Loucy (cell line): ENCODE measurements at regions not wholly inside any gene's neighbourhood (a gene's known extent, or its start where the extent isn't known, plus 50 kb on each side); places are given as distances from the start of the nearest gene placed in this dataset.

Experiments
- H2AFZ ChIP-seq: fragments of 200-600 bp; sonication (generic); 2 replicates; pipeline ENCODE4 v1.6.0; 2016; ENCODE audit warnings: antibody characterized with exemption, mild to moderate bottlenecking, low read length, moderate library complexity
- H3F3A ChIP-seq: fragments of 200-600 bp; 2 replicates; pipeline ENCODE4 v1.6.0; 2016; ENCODE audit warnings: antibody characterized with exemption, low read depth, mild to moderate bottlenecking
- H3K27me3 ChIP-seq: fragments of 200-600 bp; sonication (generic); 2 replicates; pipeline ENCODE4 v1.6.1; 2014; ENCODE audit warnings: low read length, mild to moderate bottlenecking; ENCODE audit not compliant: insufficient read depth, poor library complexity, severe bottlenecking
- H3K36me3 ChIP-seq: fragments of 200-600 bp; sonication (generic); 2 replicates; pipeline ENCODE4 v1.6.1; 2016; ENCODE audit warnings: low read length; ENCODE audit not compliant: insufficient read depth
- H3K4me1 ChIP-seq: fragments of 200-600 bp; sonication (generic); 2 replicates; pipeline ENCODE4 v1.5.1; 2014; ENCODE audit warnings: low read length, mild to moderate bottlenecking; ENCODE audit not compliant: insufficient read depth, poor library complexity, severe bottlenecking
- H3K4me2 ChIP-seq: fragments of 200-600 bp; sonication (generic); 2 replicates; pipeline ENCODE4 v1.6.0; 2014; ENCODE audit warnings: antibody characterized with exemption, low read length, low read depth, mild to moderate bottlenecking; ENCODE audit not compliant: poor library complexity, severe bottlenecking
- H3K4me3 ChIP-seq: fragments of 200-600 bp; sonication (generic); 2 replicates; pipeline ENCODE4 v1.5.1; 2014; ENCODE audit warnings: low read length, mild to moderate bottlenecking, mixed read lengths; ENCODE audit not compliant: poor library complexity, severe bottlenecking
- H3K79me2 ChIP-seq: fragments of 200-600 bp; sonication (generic); 2 replicates; pipeline ENCODE4 v1.6.1; 2014; ENCODE audit warnings: low read length; ENCODE audit not compliant: insufficient read depth
- H3K9ac ChIP-seq: fragments of 200-600 bp; sonication (generic); 2 replicates; pipeline ENCODE4 v1.6.0; 2014; ENCODE audit warnings: mild to moderate bottlenecking, low read depth, low read length, moderate library complexity; ENCODE audit not compliant: poor library complexity, severe bottlenecking
- H3K9me2 ChIP-seq: fragments of 200-600 bp; sonication (generic); replicated peaks from 2 replicates; pipeline ENCODE4 v1.6.1; 2016; ENCODE audit warnings: low read depth, low read length, mixed read lengths
- H3K9me3 ChIP-seq: fragments of 200-600 bp; sonication (generic); 2 replicates; pipeline ENCODE4 v1.6.1; 2014; ENCODE audit warnings: mild to moderate bottlenecking, antibody characterized with exemption, low read length, low read depth; ENCODE audit not compliant: insufficient read depth
- H4K20me1 ChIP-seq: fragments of 200-600 bp; sonication (generic); 2 replicates; pipeline ENCODE4 v1.6.0; 2014; ENCODE audit warnings: antibody characterized with exemption, low read length, mild to moderate bottlenecking; ENCODE audit not compliant: insufficient read depth, poor library complexity, severe bottlenecking
- CTCF ChIP-seq: fragments of 200-600 bp; sonication (generic); conservative IDR thresholded peaks from 2 replicates; pipeline ENCODE4 v1.5.1; 2014; ENCODE audit warnings: mild to moderate bottlenecking, antibody characterized with exemption, low read length
- EZH2phosphoT487 ChIP-seq: fragments of 200-600 bp; IDR thresholded peaks from 2 replicates; pipeline ENCODE4 v1.6.1; 2018; ENCODE audit warnings: antibody characterized with exemption, mild to moderate bottlenecking, moderate library complexity, borderline replicate concordance

DNA sequence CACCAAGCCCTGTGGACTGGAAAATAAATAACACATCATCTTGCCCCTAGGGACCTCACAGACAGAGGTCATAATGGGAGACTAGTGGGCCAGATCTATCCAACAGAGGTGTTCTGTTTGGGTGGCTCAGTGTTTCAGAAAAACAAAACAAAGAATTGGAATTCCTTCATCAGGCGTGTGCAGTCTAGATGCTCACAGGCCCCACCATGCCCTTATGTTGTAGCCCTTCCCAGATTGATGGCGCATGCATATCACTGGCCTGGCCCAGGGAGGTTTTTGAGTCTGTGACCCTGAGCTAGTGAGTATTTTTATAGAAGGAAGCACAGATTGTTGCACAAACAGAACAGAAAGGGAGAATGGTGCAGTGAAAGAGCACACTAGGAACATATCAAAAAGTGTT, 859.6 kb downstream of the BCL11B start:
- no peaks in the 10 kb centered on the region for H3K36me3 ChIP-seq
- no peaks in the 10 kb centered on the region for H3K27me3 ChIP-seq
- no peak overlapping the region for H3K9ac ChIP-seq
- no peak overlapping the region for H3K4me2 ChIP-seq
- peaks cover 10% of the 10 kb centered on the region for H3K4me1 ChIP-seq
- H3K9me2 ChIP-seq = no peaks in the 10 kb centered on the region
- no peaks in the 10 kb centered on the region for H3K79me2 ChIP-seq
- no peak overlapping the region for H2AFZ ChIP-seq
- H3K4me3 ChIP-seq = no peak overlapping the region
- no peaks in the 10 kb centered on the region for H4K20me1 ChIP-seq
- TF ChIP-seq CTCF = no peak
- no peak for TF ChIP-seq EZH2phosphoT487
- no peaks in the 10 kb centered on the region for H3F3A ChIP-seq
- H3K9me3 ChIP-seq = no peaks in the 10 kb centered on the region

GRCh38 chr14:98415766-98416165, 856.2 kb downstream of the BCL11B start:
- Histone ChIP-seq H3K9me3 (no peaks in the 10 kb centered on the region), H3K9ac (no peak overlapping the region), H3K4me1 (no peaks in the 10 kb centered on the region), H3K4me2 (no peak overlapping the region), H3K27me3 (no peaks in the 10 kb centered on the region), H4K20me1 (no peaks in the 10 kb centered on the region), H3K9me2 (no peaks in the 10 kb centered on the region), H3K4me3 (no peak overlapping the region), H3K79me2 (no peaks in the 10 kb centered on the region), H3F3A (no peaks in the 10 kb centered on the region), H3K36me3 (no peaks in the 10 kb centered on the region), H2AFZ (no peak overlapping the region)
- no peak for TF ChIP-seq CTCF
- no peak for TF ChIP-seq EZH2phosphoT487

GRCh38 chr14:98417001-98417400, 855.0 kb downstream of the BCL11B start:
- no peaks in the 10 kb centered on the region for H4K20me1 ChIP-seq
- H3K79me2 ChIP-seq = no peaks in the 10 kb centered on the region
- no peak overlapping the region for H2AFZ ChIP-seq
- no peaks in the 10 kb centered on the region for H3K4me1 ChIP-seq
- no peaks in the 10 kb centered on the region for H3K36me3 ChIP-seq
- H3K9me2 ChIP-seq = no peaks in the 10 kb centered on the region
- H3F3A ChIP-seq = no peaks in the 10 kb centered on the region
- H3K4me2 ChIP-seq = no peak overlapping the region
- TF ChIP-seq CTCF (no peak), EZH2phosphoT487 (no peak)
- no peak overlapping the region for H3K4me3 ChIP-seq
- no peaks in the 10 kb centered on the region for H3K9me3 ChIP-seq
- no peaks in the 10 kb centered on the region for H3K27me3 ChIP-seq
- no peak overlapping the region for H3K9ac ChIP-seq
